Sigmoid colon (tissue), 6 donors: ENCODE measurements at regions not wholly inside any gene's neighbourhood (a gene's known extent, or its start where the extent isn't known, plus 50 kb on each side); places are given as distances from the start of the nearest gene placed in this dataset.
A peak's percentile ranks its signal among the peaks of the same experiment; 100 is the strongest.

Source experiments
- DNase-seq: peaks from one replicate; pipeline ENCODE4 v3.0.0-alpha.2; 2019
- H3K27ac ChIP-seq, 4 donors: fragments of 200-600 bp; sonication (generic); one replicate each; pipeline ENCODE4 v1.5.1; 2016 to 2019; ENCODE audit warnings: mild to moderate bottlenecking in 1 of 4
- H3K27me3 ChIP-seq, 3 donors: fragments of 200-600 bp; sonication (generic); one replicate each; pipeline ENCODE4 v1.5.1; 2019; ENCODE audit warnings: mild to moderate bottlenecking in 1 of 3
- H3K36me3 ChIP-seq, 4 donors: fragments of 200-600 bp; sonication (generic); one replicate each; pipeline ENCODE4 v1.5.1; 2016 to 2019
- H3K4me1 ChIP-seq, 4 donors: fragments of 200-600 bp; sonication (generic); one replicate each; pipeline ENCODE4 v1.5.1; 2017 to 2019
- H3K4me3 ChIP-seq, 4 donors: fragments of 200-600 bp; sonication (generic); one replicate each; pipeline ENCODE4 v1.5.1; 2017 to 2019; ENCODE audit warnings: mild to moderate bottlenecking in 2 of 4, moderate library complexity in 1 of 4
- H3K9me3 ChIP-seq, 4 donors: fragments of 200-600 bp in 3 of 4; sonication (generic) in 3 of 4; one replicate each; pipeline versions ENCODE4 v1.5.1 to v1.6.1; 2013 to 2019
- EP300 ChIP-seq, 4 donors: sonication (generic); formaldehyde crosslinking; IDR thresholded peaks; one replicate each; pipeline ENCODE4 v1.6.1; 2017; ENCODE audit warnings: antibody characterized with exemption in 4 of 4
- POLR2A ChIP-seq, 2 donors: fragments of 450-650 bp; IDR thresholded peaks; one replicate each; pipeline ENCODE4 v1.6.1; 2016; ENCODE audit warnings: antibody characterized with exemption in 2 of 2, mild to moderate bottlenecking in 2 of 2, moderate library complexity in 2 of 2
- POLR2AphosphoS5 ChIP-seq, 4 donors: sonication (generic); formaldehyde crosslinking; IDR thresholded peaks; one replicate each; pipeline ENCODE4 v1.6.1; 2017; ENCODE audit warnings: antibody characterized with exemption in 4 of 4
- WGBS, 2 donors: extraction: QIAGEN DNeasy Blood & Tissue Kit; methylation state at CpG; one replicate each; pipeline ENCODE4 v1.1.7; 2013; 5-methylcytosine and 5-hydroxymethylcytosine counted together
- intact Hi-C: fragments of 100-400 bp; cut with DNase I; formaldehyde crosslinking; loops from one replicate; pipeline ENCODE4 v1.15.1; 2023
- TF ChIP-seq, protein P1 (sequence below), 4 experiments: fragments of 450-650 bp in 3 of 4; fragments of 200-600 bp in 1 of 4; IDR thresholded peaks; one replicate each; pipeline ENCODE4 v1.5.1; 2016 to 2019; ENCODE audit warnings: antibody characterized with exemption in 4 of 4, mild to moderate bottlenecking in 3 of 4, moderate library complexity in 2 of 4
- donor health status: healthy with polysubstance abuse.
- donor health status: healthy.

DNA sequence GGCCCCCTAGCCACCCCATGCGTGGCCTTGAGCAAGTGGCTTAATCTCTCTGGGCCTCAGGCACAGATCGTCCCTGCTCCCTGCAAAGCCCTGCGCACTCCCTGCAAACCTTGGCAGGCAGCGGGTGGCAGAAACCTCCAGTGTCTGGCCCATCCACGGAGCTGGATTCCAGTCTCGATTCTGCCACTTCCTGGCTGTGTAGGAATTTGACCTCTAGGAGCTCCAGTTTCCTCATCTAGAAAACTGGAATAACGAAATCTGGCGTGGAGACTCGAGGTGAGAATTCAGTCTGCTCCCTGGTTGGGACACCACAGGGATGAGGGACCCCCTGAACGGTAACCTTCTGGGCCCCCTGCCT, 186.9 kb downstream of the MN1 start:
- intact Hi-C loops = no loop called here
- Histone ChIP-seq H3K4me3 (peak overlapping the region in 3 of 4 donors; percentile 30 to 44 (median 43)), H3K27ac (no peak overlapping the region), H3K4me1 (peaks cover 0 to 13% (median 8%) of the 10 kb centered on the region in 4 donors), H3K36me3 (no peaks in the 10 kb centered on the region), H3K27me3 (peaks cover 7 to 38% (median 32%) of the 10 kb centered on the region in 3 donors), H3K9me3 (no peaks in the 10 kb centered on the region)
- no peak for DNase-seq
- 42 to 68% methylated on average over 10 of the region's 10 CpGs for WGBS, 2 donors
- TF ChIP-seq, protein P1, sequence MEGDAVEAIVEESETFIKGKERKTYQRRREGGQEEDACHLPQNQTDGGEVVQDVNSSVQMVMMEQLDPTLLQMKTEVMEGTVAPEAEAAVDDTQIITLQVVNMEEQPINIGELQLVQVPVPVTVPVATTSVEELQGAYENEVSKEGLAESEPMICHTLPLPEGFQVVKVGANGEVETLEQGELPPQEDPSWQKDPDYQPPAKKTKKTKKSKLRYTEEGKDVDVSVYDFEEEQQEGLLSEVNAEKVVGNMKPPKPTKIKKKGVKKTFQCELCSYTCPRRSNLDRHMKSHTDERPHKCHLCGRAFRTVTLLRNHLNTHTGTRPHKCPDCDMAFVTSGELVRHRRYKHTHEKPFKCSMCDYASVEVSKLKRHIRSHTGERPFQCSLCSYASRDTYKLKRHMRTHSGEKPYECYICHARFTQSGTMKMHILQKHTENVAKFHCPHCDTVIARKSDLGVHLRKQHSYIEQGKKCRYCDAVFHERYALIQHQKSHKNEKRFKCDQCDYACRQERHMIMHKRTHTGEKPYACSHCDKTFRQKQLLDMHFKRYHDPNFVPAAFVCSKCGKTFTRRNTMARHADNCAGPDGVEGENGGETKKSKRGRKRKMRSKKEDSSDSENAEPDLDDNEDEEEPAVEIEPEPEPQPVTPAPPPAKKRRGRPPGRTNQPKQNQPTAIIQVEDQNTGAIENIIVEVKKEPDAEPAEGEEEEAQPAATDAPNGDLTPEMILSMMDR (IDR thresholded peaks at IDR 0.05) = no peak
- TF ChIP-seq EP300 (IDR thresholded peaks at IDR 0.05) (no peak), POLR2A (IDR thresholded peaks at IDR 0.05) (no peak), POLR2AphosphoS5 (IDR thresholded peaks at IDR 0.05) (no peak)

DNA sequence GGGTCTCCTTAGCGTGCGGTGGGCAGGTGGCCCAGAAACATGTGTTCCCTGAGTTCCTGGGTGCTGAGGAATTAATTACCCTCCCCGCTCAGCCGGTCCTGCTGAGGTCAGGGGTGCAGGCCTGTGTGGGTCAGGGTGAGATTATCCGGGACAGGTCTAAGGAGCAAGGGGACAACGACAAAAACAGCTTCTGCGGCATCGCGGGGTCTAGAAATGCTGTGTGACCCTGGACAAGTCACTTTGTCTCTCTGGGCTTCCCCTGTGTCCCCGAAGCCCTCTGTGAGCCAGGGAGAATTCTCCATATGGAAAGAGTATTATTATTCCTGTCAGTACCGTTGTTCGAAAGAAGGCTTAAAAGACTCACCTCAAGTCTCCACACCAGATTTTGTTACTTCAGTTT, 186.1 kb downstream of the MN1 start:
- Histone ChIP-seq H3K9me3 (no peaks in the 10 kb centered on the region), H3K27ac (no peak overlapping the region), H3K4me1 (peaks cover 0 to 13% (median 8%) of the 10 kb centered on the region in 4 donors), H3K27me3 (peaks cover 7 to 34% (median 27%) of the 10 kb centered on the region in 3 donors), H3K36me3 (no peaks in the 10 kb centered on the region), H3K4me3 (no peak overlapping the region)
- 79 to 87% methylated on average over 12 of the region's 12 CpGs for WGBS, 2 donors
- intact Hi-C loops = no loop called here
- TF ChIP-seq, protein P1 (IDR thresholded peaks at IDR 0.05) = no peak
- TF ChIP-seq EP300 (IDR thresholded peaks at IDR 0.05) = no peak
- no peak for TF ChIP-seq POLR2A (IDR thresholded peaks at IDR 0.05)
- no peak for TF ChIP-seq POLR2AphosphoS5 (IDR thresholded peaks at IDR 0.05)
- DNase-seq = no peak

DNA sequence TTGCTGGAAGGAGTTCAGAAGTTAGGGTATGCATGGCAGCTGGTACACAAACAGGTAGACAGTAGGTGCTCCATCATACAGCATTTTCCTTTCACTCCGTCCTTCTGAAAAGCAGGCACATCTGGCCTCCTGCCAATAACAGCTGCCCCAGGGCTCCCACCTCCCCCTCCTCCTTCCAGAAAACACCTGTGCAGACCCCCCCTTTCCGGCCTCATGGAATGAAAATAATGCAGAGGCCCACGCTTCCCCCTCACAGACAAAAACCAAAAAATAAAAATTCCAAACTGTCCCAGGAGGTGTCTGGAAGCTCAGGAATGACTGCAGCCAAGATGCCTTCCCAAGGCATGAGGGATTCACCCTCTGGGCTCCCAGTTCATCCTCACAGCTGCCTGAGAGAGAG, 185.5 kb downstream of the MN1 start:
- Histone ChIP-seq H3K36me3 (no peaks in the 10 kb centered on the region), H3K27me3 (peaks cover 7 to 32% (median 24%) of the 10 kb centered on the region in 3 donors), H3K9me3 (no peaks in the 10 kb centered on the region), H3K4me1 (peaks cover 0 to 13% (median 8%) of the 10 kb centered on the region in 4 donors), H3K27ac (no peak overlapping the region), H3K4me3 (no peak overlapping the region)
- intact Hi-C loops = no loop called here
- WGBS, 2 donors = 51 to 62% methylated on average over 3 of the region's 3 CpGs
- DNase-seq = no peak
- TF ChIP-seq, protein P1 (IDR thresholded peaks at IDR 0.05) = no peak
- no peak for TF ChIP-seq POLR2AphosphoS5 (IDR thresholded peaks at IDR 0.05)

DNA sequence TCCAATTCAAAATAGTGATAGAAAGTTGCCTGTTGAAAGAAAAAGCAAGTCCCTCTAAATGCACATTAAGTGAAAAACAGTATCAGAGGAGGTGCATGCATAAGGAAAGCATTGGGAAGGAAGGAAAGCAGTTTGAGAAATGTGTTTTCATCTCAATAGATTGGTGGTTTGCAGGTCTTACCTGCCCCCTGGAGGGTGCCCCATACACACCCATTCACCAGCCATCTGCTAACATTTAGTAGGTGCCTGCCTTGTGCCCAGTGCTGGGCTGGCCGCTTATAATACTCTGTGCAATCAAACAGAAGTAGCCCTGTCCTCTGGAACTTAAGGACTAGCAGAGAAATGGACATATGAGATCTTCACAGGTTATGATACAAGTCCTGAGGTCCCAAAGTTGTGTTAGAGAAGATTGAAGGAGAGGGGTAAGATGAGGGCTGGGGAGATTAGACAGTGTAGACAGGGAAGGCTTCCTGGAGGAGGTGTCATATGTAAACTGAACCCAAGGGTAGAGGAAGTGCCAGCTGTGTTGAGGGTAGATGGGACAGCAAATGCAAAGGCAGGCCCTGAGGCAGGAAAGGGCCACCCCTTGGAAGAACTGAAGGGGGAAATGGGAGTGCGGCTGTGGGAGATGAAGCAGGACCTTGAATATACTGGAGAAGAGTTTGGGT, 184.2 kb downstream of the MN1 start:
- DNase-seq = no peak
- Histone ChIP-seq H3K27me3 (peaks cover 7 to 24% (median 16%) of the 10 kb centered on the region in 3 donors), H3K36me3 (no peaks in the 10 kb centered on the region), H3K4me3 (no peak overlapping the region), H3K4me1 (peaks cover 0 to 13% (median 8%) of the 10 kb centered on the region in 4 donors), H3K27ac (no peak overlapping the region), H3K9me3 (no peaks in the 10 kb centered on the region)
- intact Hi-C loops = no loop called here
- TF ChIP-seq EP300 (IDR thresholded peaks at IDR 0.05) = no peak
- TF ChIP-seq, protein P1 (IDR thresholded peaks at IDR 0.05) = no peak
- TF ChIP-seq POLR2AphosphoS5 (IDR thresholded peaks at IDR 0.05) = no peak
- TF ChIP-seq POLR2A (IDR thresholded peaks at IDR 0.05) = no peak
- 48 to 69% methylated on average over 2 of the region's 2 CpGs for WGBS, 2 donors
